ENCODE measurements at regions not wholly inside any gene's neighbourhood (a gene's known extent, or its start where the extent isn't known, plus 50 kb on each side); places are given as distances from the start of the nearest gene placed in this dataset.

DNA sequence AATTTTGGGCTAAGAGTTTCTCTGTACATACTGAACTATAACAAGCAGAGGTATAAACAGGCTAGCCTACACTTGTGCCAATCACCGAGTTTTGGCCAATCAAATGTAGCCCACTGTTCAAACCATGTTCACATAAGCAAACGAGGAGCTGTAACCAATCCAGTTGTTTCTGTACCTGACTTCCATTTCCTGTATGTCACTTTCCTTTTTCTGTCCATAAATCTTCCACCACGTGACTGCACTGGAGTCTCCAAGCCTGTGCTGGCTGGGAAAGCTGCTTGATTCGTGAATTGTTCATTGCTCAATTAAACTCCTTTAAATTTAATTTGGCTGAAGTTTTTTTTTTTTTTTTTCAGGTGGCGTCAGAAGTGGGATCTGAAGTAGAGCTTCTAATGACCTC is 332.9 kb downstream of the RNF144B start:
- H3K4me3 ChIP-seq (ENCODE audit: low read length) = no peak overlapping the region
- no peak overlapping the region for H3K4me2 ChIP-seq (ENCODE audit: low read length)
- no peaks in the 10 kb centered on the region for H3K27me3 ChIP-seq (ENCODE audit: control insufficient read depth, insufficient read depth, low read length)
- H3K4me1 ChIP-seq (ENCODE audit: control insufficient read depth, insufficient read depth, low read length) = no peaks in the 10 kb centered on the region
- no peaks in the 10 kb centered on the region for H3K9me3 ChIP-seq (replicated peaks; ENCODE audit: low read length)
- no peaks in the 10 kb centered on the region for H3K36me3 ChIP-seq (ENCODE audit: insufficient read depth, low read length)
- H3K9ac ChIP-seq (ENCODE audit: low read depth, low read length) = no peak overlapping the region

DNA sequence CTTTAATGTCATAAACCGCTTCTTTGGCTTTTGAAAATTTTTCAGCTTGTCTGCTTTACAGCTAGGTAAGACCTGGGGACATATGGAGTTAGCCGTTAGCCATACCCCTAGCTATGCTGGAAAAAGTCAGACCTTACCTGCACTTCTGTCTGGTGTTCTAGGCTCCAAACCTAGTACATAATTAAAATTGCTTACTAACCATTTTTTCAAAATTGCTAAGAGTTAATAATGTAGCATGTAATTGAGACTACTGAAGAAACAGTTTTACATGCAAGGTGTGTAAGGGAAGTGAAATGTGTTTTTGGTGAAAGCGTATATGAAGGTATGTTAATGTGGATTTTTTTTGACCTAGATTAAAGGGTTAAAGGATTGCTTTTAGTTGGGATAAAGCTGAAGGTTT is 336.9 kb downstream of the RNF144B start:
- H3K9me3 ChIP-seq (replicated peaks; ENCODE audit: low read length) = no peaks in the 10 kb centered on the region
- no peaks in the 10 kb centered on the region for H3K4me1 ChIP-seq (ENCODE audit: control insufficient read depth, insufficient read depth, low read length)
- H3K4me2 ChIP-seq (ENCODE audit: low read length) = no peak overlapping the region
- H3K9ac ChIP-seq (ENCODE audit: low read depth, low read length) = no peak overlapping the region
- no peaks in the 10 kb centered on the region for H3K36me3 ChIP-seq (ENCODE audit: insufficient read depth, low read length)
- no peaks in the 10 kb centered on the region for H3K27me3 ChIP-seq (ENCODE audit: control insufficient read depth, insufficient read depth, low read length)
- no peak overlapping the region for H3K4me3 ChIP-seq (ENCODE audit: low read length)

GRCh38 chr6:18725449-18725848 is 338.3 kb downstream of the RNF144B start:
- H3K4me2 ChIP-seq (ENCODE audit: low read length) = no peak overlapping the region
- no peaks in the 10 kb centered on the region for H3K4me1 ChIP-seq (ENCODE audit: control insufficient read depth, insufficient read depth, low read length)
- no peak overlapping the region for H3K9ac ChIP-seq (ENCODE audit: low read depth, low read length)
- H3K27me3 ChIP-seq (ENCODE audit: control insufficient read depth, insufficient read depth, low read length) = no peaks in the 10 kb centered on the region
- no peaks in the 10 kb centered on the region for H3K36me3 ChIP-seq (ENCODE audit: insufficient read depth, low read length)
- H3K4me3 ChIP-seq (ENCODE audit: low read length) = no peak overlapping the region
- H3K9me3 ChIP-seq (replicated peaks; ENCODE audit: low read length) = no peaks in the 10 kb centered on the region

- H3K9ac ChIP-seq (ENCODE audit: low read depth, low read length) = no peak overlapping the region
Measured at GRCh38 chr6:18733921-18734550, 346.9 kb downstream of the RNF144B start.

GRCh38 chr6:18741741-18742140 is 354.6 kb downstream of the RNF144B start:
- Histone ChIP-seq H3K4me1 (ENCODE audit: control insufficient read depth, insufficient read depth, low read length) (peaks cover 10% of the 10 kb centered on the region), H3K4me3 (ENCODE audit: low read length) (no peak overlapping the region), H3K9me3 (replicated peaks; ENCODE audit: low read length) (no peaks in the 10 kb centered on the region), H3K36me3 (ENCODE audit: insufficient read depth, low read length) (no peaks in the 10 kb centered on the region), H3K9ac (ENCODE audit: low read depth, low read length) (no peak overlapping the region), H3K27me3 (ENCODE audit: control insufficient read depth, insufficient read depth, low read length) (no peaks in the 10 kb centered on the region), H3K4me2 (ENCODE audit: low read length) (no peak overlapping the region)

More at GRCh38 chr6:18733921-18734550, 346.9 kb downstream of the RNF144B start:
- H3K27me3 ChIP-seq (ENCODE audit: control insufficient read depth, insufficient read depth, low read length) = no peaks in the 10 kb centered on the region
- no peak overlapping the region for H3K4me3 ChIP-seq (ENCODE audit: low read length)
- no peaks in the 10 kb centered on the region for H3K4me1 ChIP-seq (ENCODE audit: control insufficient read depth, insufficient read depth, low read length)
- H3K9me3 ChIP-seq (replicated peaks; ENCODE audit: low read length) = no peaks in the 10 kb centered on the region
- H3K4me2 ChIP-seq (ENCODE audit: low read length) = no peak overlapping the region
- no peaks in the 10 kb centered on the region for H3K36me3 ChIP-seq (ENCODE audit: insufficient read depth, low read length)

DNA sequence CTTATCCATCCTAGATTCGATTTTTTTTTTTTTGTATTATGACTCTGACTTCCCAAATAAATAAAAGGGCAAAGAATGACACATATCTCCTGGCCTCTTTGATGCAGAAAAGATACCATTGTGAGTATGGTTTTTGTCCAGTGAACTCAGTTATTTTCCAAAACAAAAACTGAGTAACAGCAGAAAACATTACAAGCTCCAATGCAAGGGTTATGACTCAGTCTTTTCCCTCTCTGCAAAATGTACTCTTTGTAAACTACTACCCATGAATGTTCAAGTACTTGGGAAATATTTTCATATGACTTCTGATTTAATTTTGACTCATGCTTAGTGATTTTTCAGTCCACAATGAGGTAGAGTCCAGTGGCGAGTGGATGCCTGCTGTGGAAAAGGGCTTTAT is 355.3 kb downstream of the RNF144B start:
- H3K9ac ChIP-seq (ENCODE audit: low read depth, low read length) = no peak overlapping the region
- H3K4me1 ChIP-seq (ENCODE audit: control insufficient read depth, insufficient read depth, low read length) = peaks cover 10% of the 10 kb centered on the region
- H3K27me3 ChIP-seq (ENCODE audit: control insufficient read depth, insufficient read depth, low read length) = no peaks in the 10 kb centered on the region
- H3K4me2 ChIP-seq (ENCODE audit: low read length) = no peak overlapping the region
- no peaks in the 10 kb centered on the region for H3K9me3 ChIP-seq (replicated peaks; ENCODE audit: low read length)
- H3K4me3 ChIP-seq (ENCODE audit: low read length) = no peak overlapping the region
- no peaks in the 10 kb centered on the region for H3K36me3 ChIP-seq (ENCODE audit: insufficient read depth, low read length)

- no peaks in the 10 kb centered on the region for H3K36me3 ChIP-seq (ENCODE audit: insufficient read depth, low read length)
- H3K4me3 ChIP-seq (ENCODE audit: low read length) = no peak overlapping the region
- no peak overlapping the region for H3K9ac ChIP-seq (ENCODE audit: low read depth, low read length)
- no peak overlapping the region for H3K4me2 ChIP-seq (ENCODE audit: low read length)
- peaks cover 13% of the 10 kb centered on the region for H3K27me3 ChIP-seq (ENCODE audit: control insufficient read depth, insufficient read depth, low read length)
- H3K9me3 ChIP-seq (replicated peaks; ENCODE audit: low read length) = no peaks in the 10 kb centered on the region
- H3K4me1 ChIP-seq (ENCODE audit: control insufficient read depth, insufficient read depth, low read length) = peaks cover 9% of the 10 kb centered on the region
Measured at GRCh38 chr6:18746727-18747126, 359.6 kb downstream of the RNF144B start.

DNA sequence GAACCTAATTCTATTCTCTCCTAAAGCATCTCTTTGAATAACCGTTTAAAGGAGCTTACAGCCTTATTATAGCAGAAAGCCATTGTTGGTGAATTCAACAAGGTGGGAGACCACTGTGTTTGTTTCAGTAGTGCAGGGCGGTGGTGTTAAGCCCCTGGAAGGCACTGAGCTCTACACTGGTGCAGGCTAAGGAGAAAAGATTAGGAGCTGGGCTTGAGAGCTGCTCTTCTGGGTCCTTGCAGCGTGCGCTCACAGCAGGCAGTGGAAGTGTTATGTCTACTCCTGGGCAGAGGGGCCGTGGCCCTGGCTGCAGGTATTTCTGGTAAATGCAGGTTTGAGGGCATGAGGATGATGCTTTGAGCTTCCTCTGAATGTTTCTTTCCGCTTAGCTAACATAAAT is 361.2 kb downstream of the RNF144B start:
- no peak overlapping the region for H3K9ac ChIP-seq (ENCODE audit: low read depth, low read length)
- no peak overlapping the region for H3K4me3 ChIP-seq (ENCODE audit: low read length)
- H3K36me3 ChIP-seq (ENCODE audit: insufficient read depth, low read length) = no peaks in the 10 kb centered on the region
- H3K27me3 ChIP-seq (ENCODE audit: control insufficient read depth, insufficient read depth, low read length) = peaks cover 22% of the 10 kb centered on the region
- H3K4me2 ChIP-seq (ENCODE audit: low read length) = no peak overlapping the region
- no peaks in the 10 kb centered on the region for H3K9me3 ChIP-seq (replicated peaks; ENCODE audit: low read length)
- no peaks in the 10 kb centered on the region for H3K4me1 ChIP-seq (ENCODE audit: control insufficient read depth, insufficient read depth, low read length)

- H3K9ac ChIP-seq (ENCODE audit: low read depth, low read length) = no peak overlapping the region
- H3K4me1 ChIP-seq (ENCODE audit: control insufficient read depth, insufficient read depth, low read length) = no peaks in the 10 kb centered on the region
- peaks cover 22% of the 10 kb centered on the region for H3K27me3 ChIP-seq (ENCODE audit: control insufficient read depth, insufficient read depth, low read length)
- no peak overlapping the region for H3K4me3 ChIP-seq (ENCODE audit: low read length)
- no peaks in the 10 kb centered on the region for H3K36me3 ChIP-seq (ENCODE audit: insufficient read depth, low read length)
- H3K4me2 ChIP-seq (ENCODE audit: low read length) = no peak overlapping the region
- no peaks in the 10 kb centered on the region for H3K9me3 ChIP-seq (replicated peaks; ENCODE audit: low read length)
Measured at GRCh38 chr6:18752278-18753068, 365.3 kb downstream of the RNF144B start.

DNA sequence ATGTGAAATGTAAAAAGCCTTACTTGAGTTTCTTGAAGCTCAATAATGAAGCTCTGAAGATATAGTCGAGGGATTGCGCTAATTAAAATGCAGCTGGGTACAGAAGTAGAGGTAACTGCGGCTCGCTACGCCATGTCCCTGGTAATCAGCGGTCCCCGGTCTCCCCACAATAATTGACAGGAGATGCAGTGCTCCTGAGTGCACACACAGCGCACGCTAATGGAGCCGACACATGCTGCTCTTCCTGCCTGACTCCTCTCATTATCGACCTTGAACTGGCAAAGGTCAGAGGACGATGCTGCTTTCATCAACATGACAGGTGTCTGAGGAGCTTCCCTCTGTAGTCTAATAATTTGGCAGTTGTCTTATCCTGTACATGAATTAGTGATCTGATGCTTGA is 365.9 kb downstream of the RNF144B start:
- no peaks in the 10 kb centered on the region for H3K36me3 ChIP-seq (ENCODE audit: insufficient read depth, low read length)
- no peak overlapping the region for H3K4me2 ChIP-seq (ENCODE audit: low read length)
- no peak overlapping the region for H3K9ac ChIP-seq (ENCODE audit: low read depth, low read length)
- H3K9me3 ChIP-seq (replicated peaks; ENCODE audit: low read length) = no peaks in the 10 kb centered on the region
- peaks cover 21% of the 10 kb centered on the region for H3K27me3 ChIP-seq (ENCODE audit: control insufficient read depth, insufficient read depth, low read length)
- no peaks in the 10 kb centered on the region for H3K4me1 ChIP-seq (ENCODE audit: control insufficient read depth, insufficient read depth, low read length)
- no peak overlapping the region for H3K4me3 ChIP-seq (ENCODE audit: low read length)

- no peak overlapping the region for H3K4me2 ChIP-seq (ENCODE audit: low read length)
- H3K9me3 ChIP-seq (replicated peaks; ENCODE audit: low read length) = no peaks in the 10 kb centered on the region
- H3K27me3 ChIP-seq (ENCODE audit: control insufficient read depth, insufficient read depth, low read length) = no peaks in the 10 kb centered on the region
- no peaks in the 10 kb centered on the region for H3K36me3 ChIP-seq (ENCODE audit: insufficient read depth, low read length)
- H3K4me3 ChIP-seq (ENCODE audit: low read length) = no peak overlapping the region
- H3K9ac ChIP-seq (ENCODE audit: low read depth, low read length) = no peak overlapping the region
- H3K4me1 ChIP-seq (ENCODE audit: control insufficient read depth, insufficient read depth, low read length) = no peaks in the 10 kb centered on the region
Measured at GRCh38 chr6:18763086-18763485, 375.9 kb downstream of the RNF144B start.

- H3K27me3 ChIP-seq (ENCODE audit: control insufficient read depth, insufficient read depth, low read length) = no peaks in the 10 kb centered on the region
- H3K4me2 ChIP-seq (ENCODE audit: low read length) = no peak overlapping the region
- H3K4me3 ChIP-seq (ENCODE audit: low read length) = no peak overlapping the region
- no peaks in the 10 kb centered on the region for H3K36me3 ChIP-seq (ENCODE audit: insufficient read depth, low read length)
- no peaks in the 10 kb centered on the region for H3K9me3 ChIP-seq (replicated peaks; ENCODE audit: low read length)
- H3K9ac ChIP-seq (ENCODE audit: low read depth, low read length) = no peak overlapping the region
- H3K4me1 ChIP-seq (ENCODE audit: control insufficient read depth, insufficient read depth, low read length) = no peaks in the 10 kb centered on the region
Measured at GRCh38 chr6:18784794-18785193, 397.6 kb downstream of the RNF144B start.

All from skeletal muscle satellite cell (primary cell).